Upper lobe of left lung (tissue), 4 donors: ENCODE measurements at regions not wholly inside any gene's neighbourhood (a gene's known extent, or its start where the extent isn't known, plus 50 kb on each side); places are given as distances from the start of the nearest gene placed in this dataset.

Experiments
- POLR2A ChIP-seq, 4 donors: fragments of 450-650 bp; IDR thresholded peaks; one replicate each; pipeline ENCODE4 v1.5.1; 2016 to 2017; ENCODE audit warnings: antibody characterized with exemption in 4 of 4, mild to moderate bottlenecking in 2 of 4
- TF ChIP-seq, protein P1 (sequence below), 6 experiments: fragments of 450-650 bp in 4 of 6; fragments of 200-600 bp in 2 of 6; sonication (generic) in 2 of 6; IDR thresholded peaks; one replicate each; pipeline ENCODE4 v1.5.1; 2016 to 2019; ENCODE audit warnings: antibody characterized with exemption in 6 of 6

GRCh38 chr1:59098655-59099054, 198.2 kb upstream of the FGGY start:
- no peak for TF ChIP-seq POLR2A (IDR thresholded peaks at IDR 0.05)
- TF ChIP-seq, protein P1, sequence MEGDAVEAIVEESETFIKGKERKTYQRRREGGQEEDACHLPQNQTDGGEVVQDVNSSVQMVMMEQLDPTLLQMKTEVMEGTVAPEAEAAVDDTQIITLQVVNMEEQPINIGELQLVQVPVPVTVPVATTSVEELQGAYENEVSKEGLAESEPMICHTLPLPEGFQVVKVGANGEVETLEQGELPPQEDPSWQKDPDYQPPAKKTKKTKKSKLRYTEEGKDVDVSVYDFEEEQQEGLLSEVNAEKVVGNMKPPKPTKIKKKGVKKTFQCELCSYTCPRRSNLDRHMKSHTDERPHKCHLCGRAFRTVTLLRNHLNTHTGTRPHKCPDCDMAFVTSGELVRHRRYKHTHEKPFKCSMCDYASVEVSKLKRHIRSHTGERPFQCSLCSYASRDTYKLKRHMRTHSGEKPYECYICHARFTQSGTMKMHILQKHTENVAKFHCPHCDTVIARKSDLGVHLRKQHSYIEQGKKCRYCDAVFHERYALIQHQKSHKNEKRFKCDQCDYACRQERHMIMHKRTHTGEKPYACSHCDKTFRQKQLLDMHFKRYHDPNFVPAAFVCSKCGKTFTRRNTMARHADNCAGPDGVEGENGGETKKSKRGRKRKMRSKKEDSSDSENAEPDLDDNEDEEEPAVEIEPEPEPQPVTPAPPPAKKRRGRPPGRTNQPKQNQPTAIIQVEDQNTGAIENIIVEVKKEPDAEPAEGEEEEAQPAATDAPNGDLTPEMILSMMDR (IDR thresholded peaks at IDR 0.05), result no peak
